ENCODE measurements at regions not wholly inside any gene's neighbourhood (a gene's known extent, or its start where the extent isn't known, plus 50 kb on each side); places are given as distances from the start of the nearest gene placed in this dataset.

GRCh38 chr4:57499786-57500185 lies 389.6 kb upstream of the IGFBP7 start:
- H3K27ac ChIP-seq = no peak overlapping the region
- H3K36me3 ChIP-seq = no peaks in the 10 kb centered on the region
- H3K9me3 ChIP-seq = no peaks in the 10 kb centered on the region
- H3K27me3 ChIP-seq = no peaks in the 10 kb centered on the region
- H3K4me1 ChIP-seq = peaks cover 0 to 3% (median 0%) of the 10 kb centered on the region in 4 donors
- TF ChIP-seq POLR2A (IDR thresholded peaks at IDR 0.05) (no peak), EP300 (IDR thresholded peaks at IDR 0.05) (no peak)
- TF ChIP-seq, protein P1, sequence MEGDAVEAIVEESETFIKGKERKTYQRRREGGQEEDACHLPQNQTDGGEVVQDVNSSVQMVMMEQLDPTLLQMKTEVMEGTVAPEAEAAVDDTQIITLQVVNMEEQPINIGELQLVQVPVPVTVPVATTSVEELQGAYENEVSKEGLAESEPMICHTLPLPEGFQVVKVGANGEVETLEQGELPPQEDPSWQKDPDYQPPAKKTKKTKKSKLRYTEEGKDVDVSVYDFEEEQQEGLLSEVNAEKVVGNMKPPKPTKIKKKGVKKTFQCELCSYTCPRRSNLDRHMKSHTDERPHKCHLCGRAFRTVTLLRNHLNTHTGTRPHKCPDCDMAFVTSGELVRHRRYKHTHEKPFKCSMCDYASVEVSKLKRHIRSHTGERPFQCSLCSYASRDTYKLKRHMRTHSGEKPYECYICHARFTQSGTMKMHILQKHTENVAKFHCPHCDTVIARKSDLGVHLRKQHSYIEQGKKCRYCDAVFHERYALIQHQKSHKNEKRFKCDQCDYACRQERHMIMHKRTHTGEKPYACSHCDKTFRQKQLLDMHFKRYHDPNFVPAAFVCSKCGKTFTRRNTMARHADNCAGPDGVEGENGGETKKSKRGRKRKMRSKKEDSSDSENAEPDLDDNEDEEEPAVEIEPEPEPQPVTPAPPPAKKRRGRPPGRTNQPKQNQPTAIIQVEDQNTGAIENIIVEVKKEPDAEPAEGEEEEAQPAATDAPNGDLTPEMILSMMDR (IDR thresholded peaks at IDR 0.05) = no peak
- WGBS, 2 donors = 90 to 95% methylated on average over 6 of the region's 6 CpGs
- no peak for DNase-seq (ENCODE audit: low spot score in 2 of 2)
- H3K4me3 ChIP-seq = no peak overlapping the region

DNA sequence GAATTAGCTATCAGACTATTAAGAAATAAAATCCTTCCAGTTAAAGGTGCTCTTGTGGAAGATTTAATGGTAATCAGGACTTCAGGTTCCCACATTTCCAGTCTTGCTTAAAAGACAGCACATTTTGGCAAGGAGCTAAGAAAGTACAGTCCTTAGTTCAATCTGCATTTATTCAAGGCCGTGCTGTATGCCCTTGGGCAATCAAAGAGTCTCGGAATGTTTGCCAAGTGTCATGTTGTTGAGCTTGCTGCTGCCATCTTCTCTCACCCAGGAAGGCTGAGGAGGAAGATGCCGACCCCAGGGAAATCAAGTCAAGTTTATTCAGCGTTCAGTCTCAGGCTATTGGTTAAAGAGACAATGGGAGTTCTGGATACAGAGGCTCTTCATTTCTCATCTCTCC lies 388.1 kb upstream of the IGFBP7 start:
- no peak for DNase-seq (ENCODE audit: low spot score in 2 of 2)
- no peak overlapping the region for H3K4me3 ChIP-seq
- 57 to 66% methylated on average over 4 of the region's 4 CpGs for WGBS, 2 donors

DNA sequence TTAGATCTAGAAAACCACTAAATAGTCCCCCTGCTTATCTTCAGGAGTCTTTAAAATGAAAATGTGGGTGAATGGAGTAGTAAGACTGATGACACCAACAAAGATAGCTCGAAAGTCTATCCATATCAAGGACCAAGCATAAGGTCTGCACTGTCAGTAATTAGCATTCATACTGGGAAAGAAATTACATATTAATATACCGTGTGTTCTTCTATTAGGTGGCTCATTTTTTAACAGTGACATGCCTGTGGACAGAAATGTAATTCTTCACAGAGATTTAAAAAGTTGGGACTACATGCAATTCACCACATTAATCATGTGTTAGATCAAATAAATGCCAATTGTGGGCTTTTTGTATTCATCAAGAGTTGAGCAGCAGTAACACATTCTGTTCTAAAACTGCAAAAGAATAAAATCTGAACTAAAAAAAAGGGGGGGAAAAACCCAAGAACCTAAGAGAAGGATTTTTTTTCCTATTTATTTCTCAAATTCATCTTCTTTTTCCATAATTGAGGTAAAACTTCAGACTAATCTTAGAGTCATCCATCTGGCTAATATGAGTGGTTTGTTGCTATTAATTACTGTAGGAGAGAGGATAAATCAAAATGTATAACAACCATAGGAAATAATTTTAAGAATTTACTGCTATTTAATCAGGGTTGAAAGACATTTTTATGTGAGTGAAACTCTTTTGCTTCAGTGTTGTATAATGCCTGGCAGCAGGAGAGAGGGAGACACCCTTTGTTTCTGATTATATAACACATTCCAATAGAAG lies 386.7 kb upstream of the IGFBP7 start:
- Histone ChIP-seq H3K27ac (no peak overlapping the region), H3K27me3 (no peaks in the 10 kb centered on the region), H3K9me3 (no peaks in the 10 kb centered on the region), H3K4me3 (no peak overlapping the region), H3K4me1 (peaks cover 0 to 3% (median 0%) of the 10 kb centered on the region in 4 donors), H3K36me3 (no peaks in the 10 kb centered on the region)
- WGBS, 2 donors = 32 to 35% methylated on average over 2 of the region's 2 CpGs
- TF ChIP-seq POLR2A (IDR thresholded peaks at IDR 0.05) (no peak), EP300 (IDR thresholded peaks at IDR 0.05) (no peak)
- TF ChIP-seq, protein P1 (IDR thresholded peaks at IDR 0.05) = no peak
- no peak for DNase-seq (ENCODE audit: low spot score in 2 of 2)

More for the DNA sequence above, 388.1 kb upstream of the IGFBP7 start:
- Histone ChIP-seq H3K4me1 (peaks cover 0 to 3% (median 0%) of the 10 kb centered on the region in 4 donors), H3K36me3 (no peaks in the 10 kb centered on the region), H3K9me3 (no peaks in the 10 kb centered on the region), H3K27me3 (no peaks in the 10 kb centered on the region), H3K27ac (no peak overlapping the region)
- TF ChIP-seq, protein P1 (IDR thresholded peaks at IDR 0.05) = no peak
- TF ChIP-seq POLR2A (IDR thresholded peaks at IDR 0.05) = no peak
- TF ChIP-seq EP300 (IDR thresholded peaks at IDR 0.05) = no peak

- Histone ChIP-seq H3K4me3 (no peak overlapping the region), H3K9me3 (no peaks in the 10 kb centered on the region), H3K27me3 (no peaks in the 10 kb centered on the region), H3K27ac (no peak overlapping the region), H3K4me1 (peaks cover 0 to 3% (median 0%) of the 10 kb centered on the region in 4 donors), H3K36me3 (no peaks in the 10 kb centered on the region)
- no peak for DNase-seq (ENCODE audit: low spot score in 2 of 2)
- WGBS, 2 donors = 47 to 48% methylated on average over 4 of the region's 4 CpGs
- TF ChIP-seq, protein P1 (IDR thresholded peaks at IDR 0.05) = no peak
- TF ChIP-seq POLR2A (IDR thresholded peaks at IDR 0.05) = no peak
- TF ChIP-seq EP300 (IDR thresholded peaks at IDR 0.05) = no peak
These were observed 384.6 kb upstream of the IGFBP7 start for GRCh38 chr4:57494821-57495220.

GRCh38 chr4:57492251-57492878 lies 382.2 kb upstream of the IGFBP7 start:
- TF ChIP-seq, protein P1 (IDR thresholded peaks at IDR 0.05) = no peak
- TF ChIP-seq POLR2A (IDR thresholded peaks at IDR 0.05) (no peak), EP300 (IDR thresholded peaks at IDR 0.05) (no peak)
- no peak overlapping the region for H3K4me3 ChIP-seq
- H3K9me3 ChIP-seq = no peaks in the 10 kb centered on the region
- H3K27me3 ChIP-seq = no peaks in the 10 kb centered on the region
- peaks cover 0 to 3% (median 0%) of the 10 kb centered on the region in 4 donors for H3K4me1 ChIP-seq
- 76 to 77% methylated on average over 5 of the region's 5 CpGs for WGBS, 2 donors
- no peak overlapping the region for H3K27ac ChIP-seq
- no peak for DNase-seq (ENCODE audit: low spot score in 2 of 2)
- no peaks in the 10 kb centered on the region for H3K36me3 ChIP-seq
